ENCODE measurements at regions not wholly inside any gene's neighbourhood (a gene's known extent, or its start where the extent isn't known, plus 50 kb on each side); places are given as distances from the start of the nearest gene placed in this dataset.
"Not testable (repeated sequence)": the region's sequence is repeated elsewhere in the genome, so short reads cannot be mapped to it uniquely, and the experiment has no call there.

DNA sequence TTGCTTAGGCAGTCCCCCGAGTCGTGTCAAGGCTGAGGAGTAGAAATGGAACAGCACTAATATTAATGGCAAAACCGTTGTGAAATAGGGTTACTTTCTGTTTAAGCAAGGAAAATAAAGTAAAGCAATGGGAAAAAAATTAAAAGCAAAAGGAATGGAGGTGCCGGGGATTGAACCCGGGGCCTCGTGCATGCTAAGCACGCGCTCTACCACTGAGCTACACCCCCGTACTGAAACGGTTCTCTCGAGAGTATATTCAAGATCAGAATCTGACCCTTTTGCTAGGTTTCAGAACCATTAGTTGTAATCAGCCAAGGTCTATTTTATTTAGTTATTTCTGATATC lies 85.5 kb downstream of the TRIM27 start:
- DNase-seq = peak in 3 of 4 donors; percentile 42 to 90 (median 88)
- no peaks in the 10 kb centered on the region for H3K36me3 ChIP-seq
- peak overlapping the region; percentile 60 to 65 for H3K4me3 ChIP-seq
- H3K27me3 ChIP-seq = peaks cover 18 to 81% of the 10 kb centered on the region in 2 donors
- peak overlapping the region; percentile 43 to 72 for H3K27ac ChIP-seq
- ATAC-seq = peak; percentile 83
- peaks cover 0 to 18% of the 10 kb centered on the region in 2 donors for H3K4me1 ChIP-seq
- TF ChIP-seq, protein P1, sequence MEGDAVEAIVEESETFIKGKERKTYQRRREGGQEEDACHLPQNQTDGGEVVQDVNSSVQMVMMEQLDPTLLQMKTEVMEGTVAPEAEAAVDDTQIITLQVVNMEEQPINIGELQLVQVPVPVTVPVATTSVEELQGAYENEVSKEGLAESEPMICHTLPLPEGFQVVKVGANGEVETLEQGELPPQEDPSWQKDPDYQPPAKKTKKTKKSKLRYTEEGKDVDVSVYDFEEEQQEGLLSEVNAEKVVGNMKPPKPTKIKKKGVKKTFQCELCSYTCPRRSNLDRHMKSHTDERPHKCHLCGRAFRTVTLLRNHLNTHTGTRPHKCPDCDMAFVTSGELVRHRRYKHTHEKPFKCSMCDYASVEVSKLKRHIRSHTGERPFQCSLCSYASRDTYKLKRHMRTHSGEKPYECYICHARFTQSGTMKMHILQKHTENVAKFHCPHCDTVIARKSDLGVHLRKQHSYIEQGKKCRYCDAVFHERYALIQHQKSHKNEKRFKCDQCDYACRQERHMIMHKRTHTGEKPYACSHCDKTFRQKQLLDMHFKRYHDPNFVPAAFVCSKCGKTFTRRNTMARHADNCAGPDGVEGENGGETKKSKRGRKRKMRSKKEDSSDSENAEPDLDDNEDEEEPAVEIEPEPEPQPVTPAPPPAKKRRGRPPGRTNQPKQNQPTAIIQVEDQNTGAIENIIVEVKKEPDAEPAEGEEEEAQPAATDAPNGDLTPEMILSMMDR (IDR thresholded peaks at IDR 0.05) = no peak
- intact Hi-C loops (cut with DNase I) = loop anchor here in 1 of 2 donors (5.0 kb wide), 1 partner anchor 179 kb away; no protein-coding TSS in a partner anchor
- no peaks in the 10 kb centered on the region for H3K9me3 ChIP-seq

DNA sequence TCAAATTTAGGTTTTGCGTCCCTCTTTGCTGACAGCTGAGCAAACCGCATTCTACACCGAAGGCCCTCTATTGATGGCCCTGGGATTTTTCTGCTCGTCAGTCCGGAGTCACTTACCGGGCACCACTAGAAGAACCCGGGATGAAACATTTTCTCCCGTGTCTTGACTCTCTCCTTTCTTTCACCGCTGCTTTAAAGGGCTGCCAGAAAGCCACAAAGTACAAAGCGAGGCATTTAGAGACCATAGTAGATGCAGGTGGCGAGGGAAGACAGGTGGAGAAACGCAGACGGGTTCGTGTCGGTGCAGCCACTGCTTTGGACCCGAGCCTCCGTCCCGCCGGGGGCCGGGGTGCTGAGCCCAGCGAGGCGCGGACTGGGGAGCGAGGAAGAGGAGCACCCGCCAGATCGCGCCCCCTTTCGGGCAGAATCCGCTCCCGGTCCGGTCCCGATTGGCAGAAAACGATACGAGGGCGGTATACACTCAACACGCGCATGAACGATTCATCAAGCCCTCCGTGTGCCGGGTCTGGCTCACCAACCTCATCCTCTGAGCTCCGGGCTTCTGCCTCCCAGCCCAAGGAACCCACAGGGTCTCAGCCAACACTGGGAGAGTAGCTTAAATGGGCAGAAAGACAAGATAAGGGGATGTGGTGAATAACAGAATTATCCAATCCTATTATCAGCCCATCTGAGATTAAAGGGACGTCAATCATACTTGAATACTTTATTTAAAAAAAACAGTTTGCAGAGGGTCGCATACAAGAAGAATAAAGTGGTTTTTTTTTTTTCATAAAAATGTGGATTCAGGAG lies 84.9 kb downstream of the TRIM27 start:
- Histone ChIP-seq H3K4me3 (peak overlapping the region; percentile 60 to 65), H3K9me3 (no peaks in the 10 kb centered on the region), H3K27ac (peak overlapping the region; percentile 43 to 72), H3K4me1 (peaks cover 0 to 18% of the 10 kb centered on the region in 2 donors), H3K27me3 (peaks cover 13 to 81% of the 10 kb centered on the region in 2 donors), H3K36me3 (no peaks in the 10 kb centered on the region)
- TF ChIP-seq, protein P1 (IDR thresholded peaks at IDR 0.05) = peak; percentile 30 to 42
- intact Hi-C loops (cut with DNase I) = loop anchor here in 1 of 2 donors (5.0 kb wide), 1 partner anchor 178 kb away; no protein-coding TSS in a partner anchor
- ATAC-seq (peak; percentile 92), DNase-seq (peak; percentile 77 to 94 (median 86))

DNA sequence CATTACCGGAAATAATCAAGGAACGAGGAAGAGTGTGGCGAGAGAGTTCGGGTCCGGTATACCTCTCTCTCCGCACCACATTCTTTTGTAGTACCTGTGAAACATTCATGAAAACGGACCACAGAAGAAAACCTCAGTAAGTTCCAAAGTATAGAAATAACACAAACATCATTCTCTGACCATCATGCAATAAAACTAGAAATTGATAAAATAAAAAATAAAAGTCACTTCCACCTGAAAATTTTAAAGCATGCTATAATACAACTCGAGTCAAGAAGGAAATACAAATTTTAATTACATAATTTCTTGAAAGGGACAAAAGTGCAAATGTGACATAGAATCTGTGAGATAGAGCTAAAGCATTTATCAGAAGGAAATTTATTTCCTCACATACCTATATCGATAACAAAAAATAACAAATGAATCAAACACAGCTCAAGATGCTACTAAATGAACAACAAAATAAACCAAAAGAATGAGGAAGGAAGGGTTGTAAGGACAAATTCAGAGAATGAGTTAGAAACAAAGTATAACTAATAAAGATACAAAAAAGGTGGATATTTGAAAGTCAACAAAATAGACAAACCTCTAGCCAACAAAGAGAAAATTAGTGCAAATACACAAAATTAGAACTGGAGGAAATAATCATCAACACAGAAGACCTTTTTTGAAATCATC lies 84.2 kb downstream of the TRIM27 start:
- intact Hi-C loops (cut with DNase I) = loop anchor here in 1 of 2 donors (5.0 kb wide), 1 partner anchor 178 kb away; no protein-coding TSS in a partner anchor
- Histone ChIP-seq H3K4me3 (peak overlapping the region; percentile 60 to 65), H3K36me3 (no peaks in the 10 kb centered on the region), H3K9me3 (no peaks in the 10 kb centered on the region), H3K27me3 (peaks cover 7 to 78% of the 10 kb centered on the region in 2 donors), H3K27ac (peak overlapping the region in 1 of 2 donors; percentile 43), H3K4me1 (peaks cover 0 to 18% of the 10 kb centered on the region in 2 donors)
- ATAC-seq (no peak), DNase-seq (no peak)
- TF ChIP-seq, protein P1 (IDR thresholded peaks at IDR 0.05) = no peak

DNA sequence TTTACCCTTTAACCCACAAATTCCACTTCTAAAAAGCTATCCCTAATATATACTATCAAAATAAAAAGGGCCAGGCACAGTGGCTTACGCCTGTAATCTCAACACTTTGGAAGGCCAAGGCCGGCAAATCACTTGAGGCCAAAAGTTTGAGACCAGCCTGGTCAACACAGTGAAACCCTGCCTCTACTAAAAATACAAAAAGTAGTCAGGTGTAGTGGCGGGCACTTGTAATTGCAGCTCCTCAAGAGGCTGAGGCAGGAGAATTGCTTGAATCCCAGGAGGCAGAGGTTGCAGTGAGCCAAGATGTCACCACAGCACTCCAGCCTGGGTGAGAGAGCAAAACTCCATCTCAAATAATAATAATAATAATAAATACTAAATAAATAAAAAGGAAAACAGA lies 82.5 kb downstream of the TRIM27 start:
- Histone ChIP-seq H3K36me3 (no peaks in the 10 kb centered on the region), H3K4me3 (no peak overlapping the region), H3K27me3 (peaks cover 3 to 78% of the 10 kb centered on the region in 2 donors), H3K4me1 (peaks cover 0 to 18% of the 10 kb centered on the region in 2 donors), H3K27ac (no peak overlapping the region), H3K9me3 (no peaks in the 10 kb centered on the region)
- TF ChIP-seq, protein P1 (IDR thresholded peaks at IDR 0.05) = no peak
- DNase-seq (no peak), ATAC-seq (no peak)
- intact Hi-C loops (cut with DNase I) = no loop called here

DNA sequence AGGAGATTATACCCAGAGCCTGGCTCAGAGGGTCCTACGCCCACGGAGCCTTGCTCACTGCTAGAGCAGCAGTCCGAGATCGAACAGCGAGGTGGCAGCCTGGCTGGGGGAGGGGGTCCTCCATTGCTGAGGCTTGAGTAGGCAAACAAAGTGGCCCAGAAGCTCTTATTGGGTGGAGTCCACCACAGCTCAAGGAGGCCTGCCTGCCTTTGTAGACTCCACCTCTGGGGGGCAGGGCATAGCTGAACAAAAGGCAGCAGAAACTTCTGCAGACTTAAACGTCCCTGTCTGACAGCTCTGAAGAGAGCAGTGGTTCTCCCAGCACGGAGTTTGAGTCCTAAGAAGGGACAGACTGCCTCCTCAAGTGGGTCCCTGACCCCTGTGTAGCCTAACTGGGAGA lies 75.0 kb downstream of the TRIM27 start:
- intact Hi-C loops (cut with DNase I); ATAC-seq; H3K36me3 ChIP-seq; H3K27ac ChIP-seq; H3K9me3 ChIP-seq; H3K4me3 ChIP-seq; H3K4me1 ChIP-seq; DNase-seq: not testable (repeated sequence)
- peaks cover 0 to 53% of the 10 kb centered on the region in 2 donors for H3K27me3 ChIP-seq
